Mucosa of descending colon (tissue), 3 donors: ENCODE measurements at regions not wholly inside any gene's neighbourhood (a gene's known extent, or its start where the extent isn't known, plus 50 kb on each side); places are given as distances from the start of the nearest gene placed in this dataset.

Experiments used
- ATAC-seq: fragments of 200-7000 bp; cut with Tn5 transposase; one replicate; pipeline ENCODE4 v1.9.1; 2020; ENCODE audit warnings: mild to moderate bottlenecking, moderate library complexity
- DNase-seq, 3 donors: peaks; one replicate each; pipeline ENCODE4 v3.0.0-alpha.2; 2020
- H3K36me3 ChIP-seq: fragments of 200-600 bp; one replicate; pipeline ENCODE4 v1.8.0; 2021; ENCODE audit warnings: low read depth, mild to moderate bottlenecking
- H3K4me1 ChIP-seq: fragments of 200-600 bp; one replicate; pipeline ENCODE4 v1.8.0; 2021; ENCODE audit warnings: low read depth, mild to moderate bottlenecking
- H3K4me3 ChIP-seq: fragments of 200-600 bp; one replicate; pipeline ENCODE4 v1.8.0; 2021; ENCODE audit warnings: mild to moderate bottlenecking
- H3K9me3 ChIP-seq: fragments of 200-600 bp; one replicate; pipeline ENCODE4 v1.8.0; 2021; ENCODE audit warnings: mild to moderate bottlenecking
- intact Hi-C, 2 donors: fragments of 100-400 bp; cut with DNase I in 1 of 2; cut with micrococcal nuclease in 1 of 2; formaldehyde crosslinking; loops; one replicate each; pipeline versions ENCODE4 v1.11.0 to v1.11.1; 2022; cut with DNase I, micrococcal nuclease
- TF ChIP-seq, protein P1 (sequence below): fragments of 200-600 bp; IDR thresholded peaks from one replicate; pipeline ENCODE4 v1.8.0; 2022; ENCODE audit warnings: antibody characterized with exemption, mild to moderate bottlenecking
- donor health status: DM: no; HTN: no; CAD: no; lungs with moderate emphysema.
- donor health status: DM: no; HTN: no; CAD: no.
- donor health status: DM: no; HTN: yes; CAD: no.

GRCh38 chr16:79484237-79484636 is 116.3 kb downstream of the MAF start:
- H3K4me3 ChIP-seq: no peak overlapping the region
- TF ChIP-seq, protein P1, sequence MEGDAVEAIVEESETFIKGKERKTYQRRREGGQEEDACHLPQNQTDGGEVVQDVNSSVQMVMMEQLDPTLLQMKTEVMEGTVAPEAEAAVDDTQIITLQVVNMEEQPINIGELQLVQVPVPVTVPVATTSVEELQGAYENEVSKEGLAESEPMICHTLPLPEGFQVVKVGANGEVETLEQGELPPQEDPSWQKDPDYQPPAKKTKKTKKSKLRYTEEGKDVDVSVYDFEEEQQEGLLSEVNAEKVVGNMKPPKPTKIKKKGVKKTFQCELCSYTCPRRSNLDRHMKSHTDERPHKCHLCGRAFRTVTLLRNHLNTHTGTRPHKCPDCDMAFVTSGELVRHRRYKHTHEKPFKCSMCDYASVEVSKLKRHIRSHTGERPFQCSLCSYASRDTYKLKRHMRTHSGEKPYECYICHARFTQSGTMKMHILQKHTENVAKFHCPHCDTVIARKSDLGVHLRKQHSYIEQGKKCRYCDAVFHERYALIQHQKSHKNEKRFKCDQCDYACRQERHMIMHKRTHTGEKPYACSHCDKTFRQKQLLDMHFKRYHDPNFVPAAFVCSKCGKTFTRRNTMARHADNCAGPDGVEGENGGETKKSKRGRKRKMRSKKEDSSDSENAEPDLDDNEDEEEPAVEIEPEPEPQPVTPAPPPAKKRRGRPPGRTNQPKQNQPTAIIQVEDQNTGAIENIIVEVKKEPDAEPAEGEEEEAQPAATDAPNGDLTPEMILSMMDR: no peak
- no peaks in the 10 kb centered on the region for H3K9me3 ChIP-seq
- no peak for ATAC-seq
- DNase-seq: no peak
- H3K4me1 ChIP-seq: no peaks in the 10 kb centered on the region
- intact Hi-C loops: no loop called here
- no peaks in the 10 kb centered on the region for H3K36me3 ChIP-seq

- TF ChIP-seq, protein P1: no peak
- ATAC-seq (no peak), DNase-seq (no peak)
- no peaks in the 10 kb centered on the region for H3K36me3 ChIP-seq
- no peaks in the 10 kb centered on the region for H3K9me3 ChIP-seq
- intact Hi-C loops: no loop called here
- no peak overlapping the region for H3K4me3 ChIP-seq
- H3K4me1 ChIP-seq: no peaks in the 10 kb centered on the region
These were observed 117.2 kb downstream of the MAF start for GRCh38 chr16:79483336-79483735.

GRCh38 chr16:79482011-79482410 is 118.5 kb downstream of the MAF start:
- no peaks in the 10 kb centered on the region for H3K36me3 ChIP-seq
- intact Hi-C loops: no loop called here
- H3K9me3 ChIP-seq: no peaks in the 10 kb centered on the region
- DNase-seq (no peak), ATAC-seq (no peak)
- TF ChIP-seq, protein P1: no peak
- H3K4me3 ChIP-seq: no peak overlapping the region
- H3K4me1 ChIP-seq: no peaks in the 10 kb centered on the region

DNA sequence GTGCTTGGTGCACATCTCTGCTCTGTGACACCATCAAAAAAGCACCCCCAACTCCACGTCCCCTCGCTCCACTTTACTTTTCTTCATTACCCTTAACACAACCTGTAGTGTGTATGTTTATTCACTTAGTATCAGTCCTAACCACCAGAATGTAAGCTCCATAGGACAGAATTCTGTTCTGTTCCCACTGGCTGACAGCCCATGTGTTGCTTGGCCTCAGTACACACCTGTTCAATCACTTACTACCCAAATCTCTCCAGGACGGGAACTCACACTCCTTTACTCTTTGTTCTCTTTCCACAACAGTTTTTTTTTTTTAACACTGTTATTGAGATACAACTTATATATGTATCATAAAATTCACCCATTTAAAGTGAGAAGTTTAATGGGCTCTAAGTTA is 119.6 kb downstream of the MAF start:
- no peaks in the 10 kb centered on the region for H3K4me1 ChIP-seq
- TF ChIP-seq, protein P1: no peak
- no peaks in the 10 kb centered on the region for H3K36me3 ChIP-seq
- ATAC-seq (no peak), DNase-seq (no peak)
- H3K4me3 ChIP-seq: no peak overlapping the region
- H3K9me3 ChIP-seq: no peaks in the 10 kb centered on the region
- intact Hi-C loops: no loop called here

- intact Hi-C loops: no loop called here
These were observed 120.5 kb downstream of the MAF start for GRCh38 chr16:79480056-79480455.

GRCh38 chr16:79476580-79476979 is 124.0 kb downstream of the MAF start:
- ATAC-seq (no peak), DNase-seq (no peak)
- H3K4me1 ChIP-seq: no peaks in the 10 kb centered on the region
- H3K9me3 ChIP-seq: no peaks in the 10 kb centered on the region
- intact Hi-C loops: no loop called here
- no peaks in the 10 kb centered on the region for H3K36me3 ChIP-seq
- no peak overlapping the region for H3K4me3 ChIP-seq
- TF ChIP-seq, protein P1: no peak

More at GRCh38 chr16:79480056-79480455, 120.5 kb downstream of the MAF start:
- ATAC-seq (no peak), DNase-seq (no peak)
- Histone ChIP-seq H3K4me1 (no peaks in the 10 kb centered on the region), H3K36me3 (no peaks in the 10 kb centered on the region), H3K4me3 (no peak overlapping the region), H3K9me3 (no peaks in the 10 kb centered on the region)
- TF ChIP-seq, protein P1: no peak
